HAP-1 (cell line): ENCODE measurements at regions not wholly inside any gene's neighbourhood (a gene's known extent, or its start where the extent isn't known, plus 50 kb on each side); places are given as distances from the start of the nearest gene placed in this dataset.

ENCODE experiments used
- DNase-seq, 2 experiments: peaks; one replicate each; pipeline ENCODE4 v3.0.0-alpha.2; 2016 to 2020; ENCODE audit warnings: low spot score in 2 of 2
- H3K27me3 ChIP-seq: fragments of 250-450 bp; sonication (Bioruptor Pico); 2 replicates; pipeline ENCODE4 v1.5.1; 2020; ENCODE audit warnings: low read depth, mild to moderate bottlenecking, moderate library complexity
- H3K36me3 ChIP-seq: fragments of 250-450 bp; sonication (Bioruptor Pico); replicated peaks from 2 replicates; pipeline ENCODE4 v1.5.1; 2020; ENCODE audit warnings: mild to moderate bottlenecking
- H3K4me1 ChIP-seq: fragments of 250-450 bp; sonication (Bioruptor Pico); 2 replicates; pipeline ENCODE4 v1.5.1; 2020; ENCODE audit warnings: mild to moderate bottlenecking
- H3K4me3 ChIP-seq: fragments of 250-450 bp; sonication (Bioruptor Pico); 2 replicates; pipeline ENCODE4 v1.5.1; 2020; ENCODE audit warnings: mild to moderate bottlenecking, moderate library complexity
- H3K9me3 ChIP-seq: fragments of 250-450 bp; sonication (Bioruptor Pico); 2 replicates; pipeline ENCODE4 v1.5.1; 2020; ENCODE audit warnings: mild to moderate bottlenecking, moderate library complexity
- in situ Hi-C: fragments of 300-500 bp; cut with MboI; formaldehyde crosslinking; loops from 3 replicates; pipeline ENCODE4 v1.14.3; 2020; ENCODE audit warnings: low sequenced_read_pairs, inconsistent platforms, mixed read lengths

- Histone ChIP-seq H3K27me3 (no peaks in the 10 kb centered on the region), H3K9me3 (no peaks in the 10 kb centered on the region), H3K4me3 (no peak overlapping the region), H3K36me3 (no peaks in the 10 kb centered on the region), H3K4me1 (no peaks in the 10 kb centered on the region)
- no peak for DNase-seq
- in situ Hi-C loops = no loop called here
These were observed 70.3 kb downstream of the TNFSF18 start for GRCh38 chr1:172980456-172980855.

GRCh38 chr1:172980971-172981370, 69.8 kb downstream of the TNFSF18 start:
- Histone ChIP-seq H3K36me3 (no peaks in the 10 kb centered on the region), H3K27me3 (no peaks in the 10 kb centered on the region), H3K4me1 (no peaks in the 10 kb centered on the region), H3K9me3 (no peaks in the 10 kb centered on the region), H3K4me3 (no peak overlapping the region)
- in situ Hi-C loops = no loop called here
- no peak for DNase-seq
